ENCODE measurements at regions not wholly inside any gene's neighbourhood (a gene's known extent, or its start where the extent isn't known, plus 50 kb on each side); places are given as distances from the start of the nearest gene placed in this dataset.

DNA sequence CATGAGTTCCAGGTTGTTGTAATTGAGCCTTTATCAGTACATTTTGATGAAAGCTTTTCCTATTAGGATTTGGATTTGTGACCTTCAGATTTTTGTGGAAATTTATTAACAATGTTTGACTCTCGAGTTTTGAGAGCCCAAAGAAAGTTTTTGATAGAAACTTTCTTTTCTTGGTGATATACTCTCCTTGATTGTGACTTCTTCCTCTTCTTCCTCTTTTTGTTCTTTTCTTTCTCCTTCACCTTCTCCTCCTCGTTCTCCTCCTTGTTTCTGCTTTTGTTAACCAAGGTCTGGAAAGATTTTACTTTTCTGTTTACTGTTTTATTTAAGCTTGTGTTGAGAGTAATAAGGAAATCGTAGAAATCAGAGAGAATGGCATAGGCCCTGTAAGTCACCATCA, 182.4 kb downstream of the TRIM27 start:
- no peak for DNase-seq

DNA sequence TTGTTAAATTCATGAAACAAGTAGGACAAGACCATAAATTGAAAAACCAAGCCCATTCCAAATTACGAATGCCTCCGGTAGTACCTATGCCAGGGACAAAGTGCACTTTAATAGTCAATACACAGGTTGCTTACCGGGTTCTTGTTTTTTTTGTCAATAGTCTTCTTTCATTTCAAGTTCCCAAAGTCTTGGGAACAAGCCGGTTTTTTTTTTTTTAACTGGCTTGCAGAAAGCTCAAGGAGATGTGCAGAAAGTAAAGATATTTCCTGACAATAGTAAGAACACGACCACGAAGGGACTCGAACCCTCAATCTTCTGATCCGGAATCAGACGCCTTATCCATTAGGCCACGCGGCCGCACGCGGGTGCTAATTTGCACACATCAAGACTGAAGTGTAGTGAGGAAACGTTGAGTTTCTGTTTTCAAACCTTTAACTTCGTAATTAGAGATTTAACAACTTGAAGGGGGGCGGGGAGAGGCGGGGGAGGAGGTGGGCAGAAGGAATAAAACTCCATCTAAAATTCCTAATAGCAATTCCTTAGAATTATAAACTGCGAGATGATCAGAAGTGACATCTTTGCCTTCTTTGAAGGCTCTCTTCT, 181.0 kb downstream of the TRIM27 start:
- peak; percentile 15 to 74 for DNase-seq

DNA sequence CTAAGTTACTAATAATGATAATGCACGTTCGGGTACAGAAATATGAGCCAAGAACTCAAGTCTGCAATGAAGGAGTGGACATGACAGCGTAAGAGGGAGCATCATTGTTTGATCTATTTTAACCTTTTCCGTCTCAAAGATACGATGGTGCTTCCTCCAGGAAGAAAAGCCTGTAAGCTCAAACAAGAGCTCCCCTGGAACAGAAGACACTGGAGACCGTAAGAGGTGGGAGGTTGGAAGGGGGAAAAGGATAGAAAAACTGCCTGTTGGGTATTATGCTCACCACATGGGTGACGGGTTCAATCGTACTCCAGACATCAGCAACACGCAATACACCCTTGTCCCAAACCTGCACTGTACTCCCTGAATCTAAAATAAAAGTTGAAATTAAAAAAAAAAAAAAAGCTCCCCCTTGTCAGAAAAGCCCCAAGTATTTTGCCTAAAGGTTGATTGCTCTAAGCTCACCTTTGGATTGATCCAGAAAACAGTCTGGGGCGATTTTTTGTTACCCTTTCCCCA, 180.5 kb downstream of the TRIM27 start:
- DNase-seq = no peak

DNA sequence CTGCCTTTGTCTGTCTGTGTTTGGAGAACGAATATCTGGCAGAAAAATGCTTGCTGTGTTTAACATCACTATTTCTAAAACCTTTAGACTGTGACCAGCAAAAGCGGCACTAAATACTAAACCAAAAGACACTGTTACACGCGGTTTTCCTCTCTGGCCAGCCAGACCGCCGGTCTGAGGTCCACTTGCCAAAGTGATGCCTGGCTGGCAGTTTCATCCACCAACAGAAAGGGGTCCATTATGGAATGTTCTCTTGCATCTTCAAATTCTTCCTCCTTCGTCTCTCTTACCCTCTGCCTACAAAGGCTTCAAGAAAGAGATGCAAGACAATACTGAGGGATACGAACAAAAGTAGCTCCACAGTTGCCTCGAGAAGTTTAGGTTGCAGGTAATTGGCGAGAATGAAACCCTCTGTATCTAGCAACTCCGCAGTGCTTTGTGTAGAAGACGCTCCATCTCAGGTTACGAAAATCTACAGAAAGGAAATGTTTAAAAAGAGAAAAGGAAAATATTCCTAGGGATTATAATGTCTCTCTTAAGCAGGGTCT, 176.6 kb downstream of the TRIM27 start:
- no peak for DNase-seq

DNA sequence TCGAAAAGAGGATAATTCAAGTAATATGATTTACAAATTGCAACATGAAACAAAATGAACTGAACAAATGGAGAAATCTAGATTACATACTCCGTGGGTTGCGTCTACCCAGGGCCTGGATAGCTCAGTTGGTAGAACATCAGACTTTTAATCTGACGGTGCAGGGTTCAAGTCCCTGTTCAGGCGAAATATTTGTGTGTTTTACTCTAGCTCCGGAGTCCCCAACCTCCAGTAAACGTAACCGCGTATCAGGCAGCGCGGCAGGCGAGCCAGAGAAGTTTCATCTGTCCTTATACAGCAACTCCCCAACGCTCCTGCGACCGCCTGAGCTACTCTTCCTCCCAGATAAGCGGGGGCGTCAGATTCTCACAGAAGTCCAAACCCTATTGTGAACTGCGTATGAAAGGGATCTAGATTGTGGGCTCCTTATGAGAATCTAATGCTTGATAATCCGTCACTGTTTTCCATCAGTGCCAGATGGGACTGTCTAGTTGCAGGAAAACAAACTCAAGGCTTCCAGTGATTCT, 176.1 kb downstream of the TRIM27 start:
- DNase-seq = peak; percentile 24 to 71

DNA sequence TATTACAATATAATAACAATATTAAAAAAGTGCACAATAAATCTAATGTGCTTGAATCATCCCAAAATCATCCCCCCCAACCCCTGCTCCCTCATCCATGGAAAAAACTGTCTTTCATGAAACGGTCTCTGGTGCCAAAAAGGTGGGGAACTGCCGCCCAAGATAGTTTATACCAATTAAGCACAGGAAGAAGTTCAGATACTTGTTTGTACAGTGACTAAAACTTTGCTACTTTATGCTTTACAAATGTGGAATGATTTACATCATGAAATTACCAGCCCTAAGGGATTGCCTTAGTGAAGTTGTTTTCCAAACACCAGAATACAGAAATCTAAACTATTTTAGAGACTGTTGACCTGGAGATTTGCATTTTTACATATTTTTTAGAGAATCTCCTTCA, 175.6 kb downstream of the TRIM27 start:
- DNase-seq = no peak

DNA sequence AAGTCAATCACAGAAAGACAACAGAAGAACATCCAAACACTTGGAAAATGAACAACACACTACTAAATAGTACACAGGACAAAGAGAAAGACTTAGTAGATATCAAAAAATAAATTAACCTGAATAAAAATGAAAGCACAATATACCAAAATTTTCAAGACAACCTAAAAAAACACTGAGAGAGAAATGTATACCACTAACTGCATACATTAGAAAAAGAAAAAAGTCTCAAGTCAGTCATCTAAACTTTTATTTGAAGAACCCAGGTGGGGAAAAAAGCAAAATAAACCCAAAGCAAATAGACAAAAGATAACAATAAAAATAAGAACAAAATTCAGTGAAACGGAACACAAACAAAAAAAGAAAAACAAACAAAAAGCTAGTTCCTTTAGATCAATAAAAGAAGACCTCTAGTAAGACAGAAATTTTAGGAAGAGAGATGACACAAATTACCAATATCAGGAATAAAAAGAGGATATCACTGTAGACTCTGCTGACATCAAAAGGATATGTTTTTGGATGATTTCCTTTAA, 172.8 kb downstream of the TRIM27 start:
- no peak for DNase-seq

DNA sequence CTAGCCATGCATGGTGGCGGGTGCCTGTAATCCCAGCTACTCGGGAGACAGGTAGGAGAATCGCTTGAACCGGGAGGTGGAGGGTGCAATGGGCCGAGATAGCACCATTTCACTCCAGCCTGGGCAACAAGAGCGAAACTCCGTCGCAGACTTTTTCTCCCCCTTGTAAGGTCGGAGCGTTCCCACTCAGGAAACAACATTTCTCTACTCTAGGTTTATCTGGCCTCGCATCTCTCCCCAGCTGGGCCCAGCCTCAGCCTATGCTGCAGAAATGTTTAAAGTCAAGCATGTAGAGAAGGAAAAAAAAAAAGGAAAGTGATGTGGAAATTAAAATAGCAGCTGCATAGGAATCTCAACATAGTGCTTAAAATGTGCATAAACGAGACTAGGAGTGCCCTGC, 172.3 kb downstream of the TRIM27 start:
- no peak for DNase-seq

DNA sequence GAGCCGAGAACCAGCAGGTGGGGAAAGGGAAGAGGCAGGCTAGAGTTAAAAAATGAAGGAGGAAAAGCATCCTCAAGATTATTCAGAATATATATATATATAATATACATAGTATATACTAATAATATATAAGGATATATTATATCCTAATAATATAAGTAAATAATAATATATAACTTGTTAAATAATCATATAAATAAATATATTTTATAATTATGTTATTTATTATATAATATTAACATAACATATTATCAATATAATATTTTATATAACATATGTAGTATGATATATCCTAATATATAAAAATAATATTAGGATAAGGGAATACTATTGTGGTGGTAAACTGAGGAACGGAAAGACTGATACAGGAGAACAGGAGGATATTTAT, 171.8 kb downstream of the TRIM27 start:
- DNase-seq = no peak

DNA sequence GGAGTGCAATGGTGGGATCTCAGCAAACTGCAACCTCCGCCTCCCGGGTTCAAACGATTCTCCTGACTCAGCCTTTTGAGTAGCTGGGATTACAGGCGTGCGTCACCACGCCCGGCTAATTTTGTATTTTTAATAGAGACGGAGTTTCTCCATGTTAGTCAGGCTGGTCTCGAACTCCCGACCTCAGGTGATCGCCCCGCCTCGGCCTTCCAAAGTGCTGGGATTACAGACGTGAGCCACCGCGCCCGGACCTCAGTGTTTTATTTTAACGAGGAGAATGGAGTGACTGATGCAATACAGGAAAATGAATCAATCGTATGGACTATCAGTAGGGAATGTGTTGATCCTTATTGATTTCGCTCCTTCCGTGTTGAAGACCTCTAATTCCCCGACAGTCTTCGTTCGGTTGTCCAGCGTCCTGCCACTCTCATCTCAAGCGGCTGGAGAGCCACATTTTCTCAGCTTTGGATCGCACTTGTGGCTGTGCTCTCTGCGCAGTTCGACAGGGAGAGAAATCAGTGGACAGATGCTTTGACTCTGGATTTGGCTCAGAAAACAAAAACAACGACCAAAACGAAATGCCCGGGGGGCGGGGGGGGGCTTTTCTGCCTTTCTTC, 166.2 kb downstream of the TRIM27 start:
- no peak for DNase-seq

DNA sequence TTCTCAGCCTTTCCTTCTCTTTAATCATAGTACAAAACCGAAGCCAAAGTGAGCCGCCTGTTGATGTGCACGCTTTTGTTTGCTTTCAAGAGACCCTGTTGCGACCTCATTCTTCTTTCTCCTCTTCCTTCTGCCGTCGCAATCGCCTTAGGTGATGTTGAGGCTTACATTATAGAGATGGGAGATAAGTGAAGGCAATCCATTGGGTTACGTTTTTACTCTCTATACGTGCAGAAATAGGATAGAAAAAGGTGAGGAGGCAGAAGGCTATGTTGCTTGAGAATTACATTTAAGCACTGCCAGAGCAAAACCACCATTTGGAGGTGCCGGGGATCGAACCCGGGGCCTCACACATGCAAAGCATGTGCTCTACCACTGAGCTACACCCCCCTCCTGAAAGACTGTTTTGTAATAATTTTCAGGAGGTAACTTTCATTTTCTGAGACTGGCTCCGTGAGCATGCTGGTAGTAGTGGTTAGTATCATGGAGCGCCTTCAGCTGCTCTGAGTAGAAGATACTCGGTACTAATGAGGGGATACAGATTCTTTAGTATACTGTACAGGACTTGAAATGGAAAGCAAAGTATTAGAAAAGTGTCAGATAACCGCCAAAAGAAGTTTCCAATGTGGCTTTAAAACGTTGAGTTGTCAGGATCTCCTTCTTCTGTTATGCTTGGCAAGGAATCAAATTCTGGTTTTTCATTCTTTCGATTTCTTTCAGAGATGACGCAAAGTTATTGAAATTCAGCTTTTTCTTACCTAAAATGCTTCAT, 165.6 kb downstream of the TRIM27 start:
- DNase-seq = peak in 1 of 2 experiments; percentile 61

DNA sequence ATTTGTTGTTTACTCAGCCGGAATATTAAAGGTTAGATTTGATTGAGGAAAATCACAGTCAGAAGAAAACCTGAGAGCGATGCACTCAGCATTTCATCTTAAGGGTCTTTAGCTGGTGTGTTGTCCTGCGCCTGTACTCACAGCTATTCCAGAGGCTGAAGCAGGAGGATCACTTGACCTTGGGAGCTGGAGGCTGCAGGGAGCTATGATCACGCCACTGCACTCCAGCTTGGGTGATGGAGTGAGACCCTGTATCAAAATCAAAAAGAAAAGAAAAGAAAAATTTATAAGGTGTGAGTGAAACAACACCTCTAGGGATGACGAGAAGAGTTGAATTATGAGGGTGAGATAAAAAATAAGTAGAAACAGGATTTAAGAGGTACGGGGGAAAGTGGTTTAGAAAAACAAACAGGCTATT, 165.0 kb downstream of the TRIM27 start:
- no peak for DNase-seq

DNA sequence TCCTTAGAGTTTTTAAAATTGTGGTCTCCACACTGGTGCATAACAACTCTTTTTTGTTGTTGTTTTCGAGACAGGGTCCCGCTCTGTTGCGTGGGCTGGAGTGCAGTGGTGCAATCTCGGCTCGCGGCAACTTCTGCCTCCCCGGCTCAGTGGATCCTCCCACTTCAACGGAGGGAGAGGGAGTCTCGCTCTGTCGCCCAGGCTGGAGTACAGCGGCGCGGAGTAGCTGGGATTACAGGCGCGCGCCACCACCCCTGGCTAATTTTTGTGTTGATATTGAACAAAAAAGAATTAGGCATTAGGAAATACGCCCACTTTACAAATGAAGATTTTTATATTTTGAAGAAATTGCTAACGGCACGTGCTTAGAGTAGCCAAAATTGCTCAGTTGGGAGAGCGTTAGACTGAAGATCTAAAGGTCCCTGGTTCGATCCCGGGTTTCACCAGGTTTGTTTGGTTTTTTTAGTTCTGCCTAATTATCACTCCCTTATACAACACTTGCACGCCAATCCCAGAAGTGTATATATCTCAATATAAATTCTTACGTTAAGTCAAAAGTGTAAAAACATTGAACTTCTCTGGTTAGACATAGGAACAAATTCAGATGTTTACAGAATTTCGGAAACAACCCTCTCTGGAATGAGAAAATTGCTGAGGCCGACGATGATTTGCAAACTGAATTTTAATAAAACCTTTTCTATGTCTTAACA, 159.6 kb downstream of the TRIM27 start:
- DNase-seq = no peak

DNA sequence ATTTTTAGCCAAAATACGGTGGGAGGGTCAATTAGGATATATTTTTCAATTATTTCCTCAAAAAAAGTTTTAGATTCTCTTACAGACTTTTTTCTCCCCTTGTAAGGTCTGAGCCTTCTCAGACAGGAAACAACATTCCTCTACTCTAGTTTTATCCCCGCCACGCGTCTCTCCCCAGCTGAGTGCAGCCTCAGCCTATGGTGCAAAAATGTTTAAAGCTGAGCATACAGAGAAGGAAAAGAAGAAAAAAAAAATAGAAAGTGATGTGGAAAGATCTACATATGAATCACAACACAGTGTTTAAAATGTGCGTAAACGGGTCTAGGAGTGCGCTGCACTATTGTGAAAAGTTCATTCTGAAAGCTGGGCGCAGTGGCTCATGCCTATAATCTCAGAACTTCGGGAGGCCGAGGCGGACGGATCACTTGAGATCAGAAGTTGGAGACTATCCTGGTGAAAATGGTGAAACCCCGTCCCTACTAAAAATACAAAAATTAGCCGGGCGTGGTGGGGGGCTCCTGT, 159.0 kb downstream of the TRIM27 start:
- DNase-seq = no peak

DNA sequence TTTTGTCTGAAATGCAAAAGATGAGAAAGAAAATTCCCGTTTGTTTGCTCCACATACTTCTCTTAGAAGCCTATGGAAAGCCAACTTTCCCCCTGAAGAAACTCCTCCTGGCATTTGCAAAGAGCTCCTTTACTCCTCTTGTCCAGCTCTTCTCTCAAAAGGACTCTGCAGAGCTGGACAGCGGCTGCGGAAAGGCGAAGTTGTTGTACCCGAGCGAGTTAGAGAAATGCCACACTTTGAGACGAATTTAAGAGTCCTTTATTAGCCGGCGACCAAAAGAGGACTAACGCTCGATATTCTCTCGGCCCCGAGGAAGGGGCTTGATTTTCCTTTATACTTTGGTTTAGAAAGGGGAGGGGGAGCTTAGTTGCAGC, 157.8 kb downstream of the TRIM27 start:
- no peak for DNase-seq

DNA sequence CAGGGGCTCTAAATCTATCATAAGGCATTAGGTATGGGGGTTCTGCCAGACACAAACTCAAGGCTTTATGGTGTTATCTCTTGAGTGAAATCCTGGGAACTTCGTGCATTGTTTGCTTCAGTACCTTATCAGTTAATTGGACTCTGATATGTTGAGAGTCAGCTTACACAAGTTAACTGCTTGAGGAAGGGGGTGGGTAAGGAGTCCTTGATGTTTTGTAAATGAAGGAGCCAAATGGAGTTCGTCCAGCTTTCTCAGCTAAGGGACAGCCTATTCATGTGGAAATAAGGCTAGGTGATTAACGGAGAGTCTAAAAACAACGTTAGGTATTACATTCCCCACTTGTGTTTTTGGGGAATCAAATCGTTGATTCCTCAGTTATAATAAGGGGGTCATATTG, 157.4 kb downstream of the TRIM27 start:
- no peak for DNase-seq

DNA sequence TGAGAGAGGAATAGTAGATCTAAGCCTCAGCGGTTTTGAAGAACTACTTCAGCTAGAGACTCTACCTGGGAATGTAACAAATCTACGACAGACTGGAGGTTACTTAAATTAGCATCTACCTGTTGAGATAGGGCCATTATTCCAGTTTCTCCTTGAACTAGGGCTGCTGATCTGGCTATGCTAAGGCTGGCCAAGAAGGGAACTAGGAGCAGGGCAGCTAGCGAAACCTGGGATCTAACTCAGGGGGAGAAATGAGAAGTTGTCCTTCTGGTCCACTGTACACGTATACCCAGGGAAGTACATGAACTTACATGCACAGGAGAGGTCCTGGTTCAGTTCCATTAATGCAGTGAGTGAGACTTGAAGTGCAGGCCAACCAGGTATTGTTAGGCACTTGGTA, 156.7 kb downstream of the TRIM27 start:
- no peak for DNase-seq

DNA sequence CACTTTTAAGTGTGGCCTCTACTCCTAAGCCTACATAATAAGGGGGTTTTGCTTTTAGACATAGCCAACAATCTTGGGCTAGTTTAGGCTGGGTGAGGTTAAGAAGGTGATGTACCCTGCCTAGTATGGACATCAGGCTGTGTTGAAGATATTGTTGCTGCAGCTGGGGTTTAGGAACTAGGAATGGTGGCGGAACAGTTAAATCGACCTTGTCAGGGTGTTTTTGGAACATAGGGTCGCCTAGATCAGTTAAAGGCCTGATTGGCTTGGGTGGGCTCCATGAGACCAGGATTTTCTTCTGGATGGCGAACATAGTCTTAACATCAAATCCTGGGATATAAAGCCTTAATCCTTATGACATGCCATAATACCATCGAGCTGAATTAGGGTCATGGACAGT, 156.1 kb downstream of the TRIM27 start:
- no peak for DNase-seq

DNA sequence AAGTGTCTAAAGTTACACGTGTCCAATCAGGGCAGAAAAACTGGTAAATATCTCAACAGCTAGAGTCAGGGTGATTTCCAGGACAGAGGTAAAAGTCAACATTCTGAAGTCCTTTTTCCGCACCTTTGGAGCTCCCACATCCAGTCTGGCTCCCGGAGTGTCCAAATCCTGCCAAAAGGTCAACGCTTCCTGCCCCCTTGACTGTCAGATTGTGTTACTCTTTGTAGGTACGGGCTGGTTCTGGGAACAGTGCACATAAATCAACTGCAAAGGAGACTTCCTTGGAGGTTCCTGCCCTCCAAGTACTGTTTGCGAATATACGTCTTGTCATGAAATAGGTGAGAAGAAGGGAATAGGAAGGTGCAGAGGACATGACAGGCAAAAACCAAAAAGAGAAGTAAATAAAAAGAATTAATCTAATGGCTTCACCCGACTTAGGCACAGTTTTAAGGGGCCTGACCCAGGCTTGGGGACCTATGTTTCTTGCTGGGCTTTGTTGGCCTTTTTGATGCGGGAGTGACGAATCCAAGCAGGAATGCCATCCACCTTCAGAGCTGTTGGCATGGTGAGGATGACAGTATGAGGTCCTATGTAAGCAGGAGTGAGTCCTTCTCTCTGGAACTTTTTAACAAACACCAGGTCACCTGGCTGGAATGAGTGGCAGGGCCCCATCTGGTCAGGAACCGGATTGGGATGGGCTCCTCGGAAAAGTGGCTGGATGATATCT, 155.4 kb downstream of the TRIM27 start:
- DNase-seq = no peak

DNA sequence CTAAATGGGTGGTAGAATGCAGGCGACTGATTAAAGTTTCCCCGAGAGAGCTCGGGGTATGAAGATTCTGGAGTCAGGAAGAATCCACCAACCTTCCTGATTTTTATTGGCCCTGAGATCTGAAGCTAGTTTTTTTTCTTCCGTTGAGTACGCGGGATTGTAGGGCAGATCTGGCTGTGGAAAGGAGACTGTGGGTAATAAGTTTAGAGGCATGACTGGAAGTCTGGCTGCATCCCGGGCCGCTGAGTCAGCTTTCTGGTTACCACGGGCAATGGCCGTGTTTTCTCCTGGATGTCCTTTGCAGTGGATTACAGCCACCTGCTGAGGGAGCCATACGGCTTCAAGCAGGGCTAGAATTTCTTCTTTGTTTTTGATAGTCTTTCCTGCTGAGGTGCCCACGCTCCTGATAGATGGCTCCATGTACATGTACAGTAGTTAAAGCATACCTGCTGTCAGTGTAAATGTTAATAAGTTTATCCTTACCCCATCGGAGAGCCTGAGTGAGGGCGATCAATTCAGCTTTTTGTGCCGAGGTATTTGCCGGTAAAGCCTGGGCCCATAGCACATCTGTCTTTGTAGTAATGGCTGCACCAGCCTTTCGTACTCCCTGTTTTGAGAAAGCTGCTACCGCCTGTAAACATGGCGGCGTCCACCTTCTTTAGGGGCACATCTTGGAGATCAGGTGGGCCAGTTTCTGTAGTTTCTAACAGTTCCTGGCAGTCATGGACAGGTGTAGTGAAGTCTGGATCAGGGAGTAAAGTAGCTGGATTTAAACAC, 154.0 kb downstream of the TRIM27 start:
- DNase-seq = no peak

DNA sequence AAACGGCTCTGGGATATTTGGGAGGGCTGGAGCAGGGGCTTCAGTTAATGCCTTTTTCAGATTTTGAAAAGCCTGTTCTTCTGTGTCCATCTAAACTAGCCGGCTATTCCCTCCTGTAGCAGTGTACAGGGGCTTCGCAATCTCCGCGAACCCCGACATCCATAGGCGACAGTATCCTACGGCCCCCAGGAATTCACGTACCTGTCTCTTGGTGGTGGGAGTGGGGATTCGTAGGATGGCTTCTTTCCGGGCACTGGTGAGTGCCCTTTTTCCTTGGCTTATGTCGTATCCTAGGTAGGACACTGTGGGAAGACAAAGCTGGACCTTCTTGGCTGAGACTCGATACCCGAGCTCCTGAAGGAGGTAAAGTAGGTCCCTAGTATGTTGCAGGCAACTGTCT, 153.1 kb downstream of the TRIM27 start:
- DNase-seq = no peak
